Adrenal gland (tissue), 9 donors: ENCODE measurements at regions not wholly inside any gene's neighbourhood (a gene's known extent, or its start where the extent isn't known, plus 50 kb on each side); places are given as distances from the start of the nearest gene placed in this dataset.

Experiments used
- DNase-seq, 7 donors: peaks; one replicate each; pipeline ENCODE4 v3.0.0-alpha.2; 2019 to 2020
- H3K27ac ChIP-seq, 5 donors: fragments of 200-600 bp; sonication (generic) in 4 of 5; 1 replicate in 3 of 5; 2 replicates in 2 of 5; pipeline versions ENCODE4 v1.5.1 to v1.8.0; 2016 to 2020; ENCODE audit warnings: mild to moderate bottlenecking in 1 of 5
- H3K27me3 ChIP-seq: fragments of 200-600 bp; 2 replicates; pipeline ENCODE4 v1.8.0; 2021
- H3K36me3 ChIP-seq, 2 donors: fragments of 200-600 bp; replicated peaks in 1 of 2; 1 replicate in 1 of 2; 2 replicates in 1 of 2; pipeline versions ENCODE4 v1.5.1 to v1.8.0; 2018 to 2022
- H3K4me1 ChIP-seq, 2 donors: fragments of 200-600 bp; replicated peaks in 1 of 2; 1 replicate in 1 of 2; 2 replicates in 1 of 2; pipeline versions ENCODE4 v1.5.1 to v1.8.0; 2018 to 2021
- H3K4me3 ChIP-seq, 4 donors: fragments of 200-600 bp; sonication (generic) in 3 of 4; one replicate each; pipeline ENCODE4 v1.5.1; 2016 to 2018
- H3K9me3 ChIP-seq, 3 donors: fragments of 200-600 bp; sonication (generic) in 1 of 3; replicated peaks in 1 of 3; 1 replicate in 2 of 3; 2 replicates in 1 of 3; pipeline versions ENCODE4 v1.5.1 to v1.8.0; 2016 to 2021
- CTCF ChIP-seq, 6 experiments: fragments of 450-650 bp in 4 of 6; fragments of 200-600 bp in 2 of 6; sonication (generic) in 1 of 6; IDR thresholded peaks; 1 replicate in 5 of 6; 2 replicates in 1 of 6; pipeline versions ENCODE4 v1.5.1 to v1.8.0; 2016 to 2021; ENCODE audit warnings: antibody characterized with exemption in 6 of 6, mild to moderate bottlenecking in 2 of 6, moderate library complexity in 1 of 6
- POLR2A ChIP-seq, 2 donors: fragments of 450-650 bp; IDR thresholded peaks; one replicate each; pipeline ENCODE4 v1.6.1; 2017; ENCODE audit warnings: antibody characterized with exemption in 2 of 2, mild to moderate bottlenecking in 2 of 2, moderate library complexity in 1 of 2
- WGBS, 4 donors: extraction: QIAGEN DNeasy Blood & Tissue Kit in 2 of 4; methylation state at CpG; one replicate each; pipeline versions ENCODE4 v1.1.5 to v1.1.7; 2013 to 2017; 5-methylcytosine and 5-hydroxymethylcytosine counted together
- intact Hi-C, 2 donors: fragments of 100-400 bp; cut with DNase I; formaldehyde crosslinking; loops; one replicate each; pipeline versions ENCODE4 v1.14.1 to v1.15.0; 2022 to 2023
- donor health status: healthy with polysubstance abuse.
- donor health status: Bipolar disorder and iron deficiency.
- donor health status: DM: yes; HTN: yes; CAD: no.
- donor health status: DM: no; HTN: no; CAD: no.
- donor health status: DM: no; HTN: no; CAD: no.

GRCh38 chr4:93888308-93888707 lies 59.8 kb downstream of the ATOH1 start:
- Histone ChIP-seq H3K36me3 (no peaks in the 10 kb centered on the region), H3K27ac (no peak overlapping the region), H3K4me1 (no peaks in the 10 kb centered on the region), H3K4me3 (no peak overlapping the region), H3K9me3 (no peaks in the 10 kb centered on the region), H3K27me3 (no peaks in the 10 kb centered on the region)
- TF ChIP-seq POLR2A (IDR thresholded peaks at IDR 0.05): no peak
- DNase-seq: no peak
- intact Hi-C loops: no loop called here

- H3K9me3 ChIP-seq: no peaks in the 10 kb centered on the region
- no peak for DNase-seq
- H3K4me1 ChIP-seq: no peaks in the 10 kb centered on the region
- no peak overlapping the region for H3K27ac ChIP-seq
- H3K36me3 ChIP-seq: no peaks in the 10 kb centered on the region
- no peaks in the 10 kb centered on the region for H3K27me3 ChIP-seq
- TF ChIP-seq CTCF (IDR thresholded peaks at IDR 0.05) (no peak), POLR2A (IDR thresholded peaks at IDR 0.05) (no peak)
- no peak overlapping the region for H3K4me3 ChIP-seq
- intact Hi-C loops: no loop called here
These were observed 60.2 kb downstream of the ATOH1 start for GRCh38 chr4:93888768-93889167.

GRCh38 chr4:93891244-93891643 lies 62.7 kb downstream of the ATOH1 start:
- DNase-seq: no peak
- H3K36me3 ChIP-seq: no peaks in the 10 kb centered on the region
- H3K27ac ChIP-seq: no peak overlapping the region
- no peaks in the 10 kb centered on the region for H3K4me1 ChIP-seq
- no peak overlapping the region for H3K4me3 ChIP-seq
- H3K9me3 ChIP-seq: no peaks in the 10 kb centered on the region
- intact Hi-C loops: no loop called here
- no peak for TF ChIP-seq CTCF (IDR thresholded peaks at IDR 0.05)
- no peak for TF ChIP-seq POLR2A (IDR thresholded peaks at IDR 0.05)
- H3K27me3 ChIP-seq: no peaks in the 10 kb centered on the region
- 58 to 87% (median 75%) methylated on average over 2 of the region's 2 CpGs for WGBS, 4 donors

- H3K9me3 ChIP-seq: no peaks in the 10 kb centered on the region
- H3K4me3 ChIP-seq: no peak overlapping the region
- no peaks in the 10 kb centered on the region for H3K4me1 ChIP-seq
- WGBS, 4 donors: 52 to 71% (median 64%) methylated on average over 2 of the region's 2 CpGs
- H3K27me3 ChIP-seq: no peaks in the 10 kb centered on the region
- no peak overlapping the region for H3K27ac ChIP-seq
- H3K36me3 ChIP-seq: no peaks in the 10 kb centered on the region
- no peak for TF ChIP-seq POLR2A (IDR thresholded peaks at IDR 0.05)
- TF ChIP-seq CTCF (IDR thresholded peaks at IDR 0.05): no peak
- intact Hi-C loops: no loop called here
- DNase-seq: no peak
These were observed 66.4 kb downstream of the ATOH1 start for GRCh38 chr4:93894995-93895394.

- H3K4me3 ChIP-seq: no peak overlapping the region
- intact Hi-C loops: no loop called here
- no peak for TF ChIP-seq CTCF (IDR thresholded peaks at IDR 0.05)
- TF ChIP-seq POLR2A (IDR thresholded peaks at IDR 0.05): no peak
- no peaks in the 10 kb centered on the region for H3K27me3 ChIP-seq
- no peaks in the 10 kb centered on the region for H3K36me3 ChIP-seq
- no peak overlapping the region for H3K27ac ChIP-seq
- H3K9me3 ChIP-seq: no peaks in the 10 kb centered on the region
- H3K4me1 ChIP-seq: no peaks in the 10 kb centered on the region
- WGBS, 4 donors: 43 to 63% (median 52%) methylated on average over 1 of the region's 1 CpG
- DNase-seq: no peak
These were observed 68.0 kb downstream of the ATOH1 start for GRCh38 chr4:93896516-93896915.
